ENCODE measurements at regions not wholly inside any gene's neighbourhood (a gene's known extent, or its start where the extent isn't known, plus 50 kb on each side); places are given as distances from the start of the nearest gene placed in this dataset.

GRCh38 chr4:14668296-14668695 is 334.0 kb upstream of the CPEB2 start:
- DNase-seq: no peak

GRCh38 chr4:14669371-14669770 is 332.9 kb upstream of the CPEB2 start:
- DNase-seq: no peak

GRCh38 chr4:14671146-14671545 is 331.1 kb upstream of the CPEB2 start:
- no peak for DNase-seq

- no peak for DNase-seq
These were observed 326.8 kb upstream of the CPEB2 start for GRCh38 chr4:14675279-14675985.

GRCh38 chr4:14679906-14680305 is 322.4 kb upstream of the CPEB2 start:
- DNase-seq: no peak

GRCh38 chr4:14681330-14681729 is 321.0 kb upstream of the CPEB2 start:
- no peak for DNase-seq

- no peak for DNase-seq
These were observed 308.6 kb upstream of the CPEB2 start for GRCh38 chr4:14693728-14694127.

- DNase-seq: no peak
These were observed 307.0 kb upstream of the CPEB2 start for GRCh38 chr4:14695095-14695845.

- DNase-seq: no peak
These were observed 302.2 kb upstream of the CPEB2 start for GRCh38 chr4:14700083-14700482.

GRCh38 chr4:14700544-14700943 is 301.7 kb upstream of the CPEB2 start:
- DNase-seq: no peak

GRCh38 chr4:14701389-14701788 is 300.9 kb upstream of the CPEB2 start:
- DNase-seq: no peak

GRCh38 chr4:14701896-14702295 is 300.4 kb upstream of the CPEB2 start:
- DNase-seq: no peak

- no peak for DNase-seq
These were observed 293.7 kb upstream of the CPEB2 start for GRCh38 chr4:14708574-14708973.

- DNase-seq: no peak
These were observed 291.0 kb upstream of the CPEB2 start for GRCh38 chr4:14711259-14711658.

GRCh38 chr4:14716691-14717090 is 285.6 kb upstream of the CPEB2 start:
- DNase-seq: no peak

GRCh38 chr4:14719053-14719452 is 283.2 kb upstream of the CPEB2 start:
- no peak for DNase-seq

GRCh38 chr4:14726441-14726840 is 275.8 kb upstream of the CPEB2 start:
- DNase-seq: no peak

GRCh38 chr4:14726877-14727361 is 275.4 kb upstream of the CPEB2 start:
- DNase-seq: no peak

- DNase-seq: no peak
These were observed 272.8 kb upstream of the CPEB2 start for GRCh38 chr4:14729282-14730000.

GRCh38 chr4:14742054-14742453 is 260.2 kb upstream of the CPEB2 start:
- no peak for DNase-seq

- no peak for DNase-seq
These were observed 259.1 kb upstream of the CPEB2 start for GRCh38 chr4:14743172-14743571.

GRCh38 chr4:14743601-14744000 is 258.7 kb upstream of the CPEB2 start:
- no peak for DNase-seq

GRCh38 chr4:14744346-14744745 is 257.9 kb upstream of the CPEB2 start:
- no peak for DNase-seq

- no peak for DNase-seq
These were observed 252.4 kb upstream of the CPEB2 start for GRCh38 chr4:14749910-14750309.

Measured in activated CD4-positive, CD25-positive, alpha-beta regulatory T cell (primary cell).